ENCODE measurements at regions not wholly inside any gene's neighbourhood (a gene's known extent, or its start where the extent isn't known, plus 50 kb on each side); places are given as distances from the start of the nearest gene placed in this dataset.
"Not testable (repeated sequence)": the region's sequence is repeated elsewhere in the genome, so short reads cannot be mapped to it uniquely, and the experiment has no call there.

DNA sequence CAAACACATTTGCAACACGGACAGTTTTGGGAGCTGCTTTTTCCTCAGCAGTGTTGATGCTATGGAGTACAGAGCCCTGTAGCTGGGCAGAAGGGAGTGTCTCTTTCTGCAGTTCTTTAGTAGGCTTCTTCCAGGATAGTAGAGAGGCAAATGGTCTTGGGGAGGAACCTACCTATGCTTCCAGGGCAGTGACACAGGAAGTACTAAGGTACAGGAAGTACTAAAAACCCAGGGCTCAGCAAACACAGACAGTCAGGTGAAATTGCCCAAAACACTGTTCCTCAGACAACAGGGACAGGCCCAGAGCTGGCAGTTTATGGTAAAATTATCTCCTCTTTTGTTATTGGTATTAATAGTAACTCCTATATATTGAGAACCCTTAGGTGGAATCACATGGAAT is 217.6 kb downstream of the TTC8 start:
- POLR2A ChIA-PET = no interaction called here

GRCh38 chr14:89053303-89053702 is 228.9 kb downstream of the TTC8 start:
- POLR2A ChIA-PET = no interaction called here
- CTCF ChIA-PET = no interaction called here

More for the DNA sequence above, 217.6 kb downstream of the TTC8 start:
- CTCF ChIA-PET = no interaction called here

GRCh38 chr14:89056394-89056793 is 231.9 kb downstream of the TTC8 start:
- CTCF ChIA-PET = interaction anchor here (1.2 kb wide), 1 partner anchor 30 kb away, joined by 3 read pairs; no protein-coding TSS in a partner anchor
- POLR2A ChIA-PET = no interaction called here

GRCh38 chr14:89058697-89059096 is 234.2 kb downstream of the TTC8 start:
- POLR2A ChIA-PET = no interaction called here
- CTCF ChIA-PET = no interaction called here

- POLR2A ChIA-PET = no interaction called here
Measured at GRCh38 chr14:89060191-89060590, 235.7 kb downstream of the TTC8 start.

GRCh38 chr14:89061696-89062095 is 237.2 kb downstream of the TTC8 start:
- CTCF ChIA-PET = no interaction called here
- POLR2A ChIA-PET = no interaction called here

More at GRCh38 chr14:89060191-89060590, 235.7 kb downstream of the TTC8 start:
- CTCF ChIA-PET = interaction anchor here (1.0 kb wide), 1 partner anchor 19 kb away, joined by 3 read pairs; no protein-coding TSS in a partner anchor

DNA sequence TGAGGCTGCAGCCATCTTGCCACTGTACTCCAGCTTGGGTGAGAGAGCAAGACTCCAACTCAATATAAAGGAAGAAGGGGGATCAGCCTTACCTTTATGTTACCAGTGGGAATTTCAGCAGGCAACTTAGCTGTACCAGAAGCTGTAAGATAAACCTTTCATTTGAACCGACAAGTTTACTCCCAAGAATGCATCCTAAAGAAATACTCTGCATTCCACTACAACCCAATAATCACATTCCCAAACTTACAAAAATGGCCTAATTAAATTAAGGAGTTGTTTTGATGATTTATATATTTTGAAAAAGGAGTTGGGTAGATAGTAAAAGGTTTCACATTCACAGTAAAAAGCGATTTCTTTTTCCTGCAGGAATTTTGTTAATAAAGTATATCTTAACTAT is 241.4 kb downstream of the TTC8 start:
- ChIA-PET POLR2A (no interaction called here), CTCF (no interaction called here)

- ChIA-PET CTCF (no interaction called here), POLR2A (no interaction called here)
Measured at GRCh38 chr14:89067293-89067972, 243.0 kb downstream of the TTC8 start.

DNA sequence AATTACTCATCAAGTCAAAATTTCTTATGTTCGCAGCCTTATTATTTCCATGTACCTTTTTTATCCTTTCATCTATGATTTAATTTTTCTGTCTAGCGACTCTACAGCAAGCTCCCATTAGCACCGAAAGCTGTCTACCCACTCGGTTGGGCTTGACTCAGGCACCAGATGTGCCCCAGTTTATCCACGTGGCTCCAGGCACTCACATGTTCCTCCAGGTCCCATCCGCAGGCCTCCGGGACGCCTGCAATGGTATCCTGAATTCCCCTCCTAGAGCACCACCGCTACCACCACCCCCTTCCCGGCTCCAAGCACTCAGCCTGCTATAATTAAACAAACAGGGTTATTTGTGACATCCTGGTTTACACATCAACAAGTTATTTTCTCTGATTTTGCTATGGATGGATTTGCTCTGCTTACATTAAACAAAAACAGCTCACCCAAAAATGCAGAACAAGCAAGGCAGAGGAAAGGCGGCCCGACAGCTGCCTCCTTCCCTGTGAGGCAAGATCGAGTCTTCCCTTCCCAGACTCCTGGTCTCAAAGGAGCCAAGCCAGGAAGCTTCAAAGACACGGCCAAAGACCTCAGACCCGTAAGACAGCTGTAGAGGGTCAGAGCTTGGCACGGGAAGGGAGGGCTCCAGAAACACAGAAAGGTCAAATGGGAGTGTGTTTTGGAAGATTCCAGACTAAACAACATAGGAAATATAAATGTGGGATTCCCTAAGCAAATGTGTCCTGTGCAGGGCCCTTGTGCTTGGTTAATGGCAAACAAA is 253.8 kb downstream of the TTC8 start:
- ChIA-PET POLR2A (no interaction called here), CTCF (no interaction called here)

GRCh38 chr14:89085231-89085731 is 260.8 kb downstream of the TTC8 start:
- CTCF ChIA-PET = no interaction called here
- POLR2A ChIA-PET = no interaction called here

- POLR2A ChIA-PET = no interaction called here
- CTCF ChIA-PET = no interaction called here
Measured at GRCh38 chr14:89085737-89086382, 261.4 kb downstream of the TTC8 start.

DNA sequence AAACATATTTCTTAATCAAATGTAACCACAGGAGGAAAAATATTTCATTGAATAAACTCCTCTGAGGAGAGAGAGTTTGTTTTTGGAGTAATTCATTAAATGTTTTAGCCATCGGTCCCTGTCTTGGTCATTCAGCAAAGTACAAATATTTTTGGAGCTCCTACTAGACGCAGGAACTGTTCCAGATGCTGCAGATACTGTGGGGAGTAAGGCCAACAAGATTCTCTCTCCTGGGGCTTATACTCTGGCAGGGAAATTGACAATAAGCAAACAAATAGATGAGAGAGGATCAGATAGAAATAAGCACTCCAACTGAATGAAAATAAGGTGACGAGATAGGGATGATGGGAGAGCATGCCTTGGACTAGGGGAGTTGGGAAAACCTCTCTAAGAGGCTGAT is 264.1 kb downstream of the TTC8 start:
- CTCF ChIA-PET = no interaction called here
- POLR2A ChIA-PET = no interaction called here

DNA sequence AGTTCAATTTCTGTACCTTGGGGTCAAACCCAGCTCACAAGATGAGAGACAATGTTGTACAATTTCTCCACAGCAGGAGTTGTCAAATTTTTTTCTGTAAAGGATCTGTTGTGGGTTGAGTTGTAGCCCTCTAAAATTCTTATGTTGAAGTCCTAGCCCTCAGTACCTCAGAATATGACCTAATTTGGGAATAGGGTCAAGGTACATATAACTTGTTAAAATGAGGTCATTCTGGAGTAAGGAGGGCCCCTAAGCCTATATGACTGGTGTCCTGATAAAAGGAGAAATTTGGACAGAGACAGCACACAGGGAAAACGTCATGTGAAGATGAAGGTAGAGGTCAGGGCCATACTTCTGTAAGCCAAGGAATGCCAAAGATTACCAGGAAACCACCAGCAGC is 264.9 kb downstream of the TTC8 start:
- POLR2A ChIA-PET = no interaction called here
- CTCF ChIA-PET = no interaction called here

- CTCF ChIA-PET = no interaction called here
- POLR2A ChIA-PET = no interaction called here
Measured at GRCh38 chr14:89091781-89092180, 267.3 kb downstream of the TTC8 start.

DNA sequence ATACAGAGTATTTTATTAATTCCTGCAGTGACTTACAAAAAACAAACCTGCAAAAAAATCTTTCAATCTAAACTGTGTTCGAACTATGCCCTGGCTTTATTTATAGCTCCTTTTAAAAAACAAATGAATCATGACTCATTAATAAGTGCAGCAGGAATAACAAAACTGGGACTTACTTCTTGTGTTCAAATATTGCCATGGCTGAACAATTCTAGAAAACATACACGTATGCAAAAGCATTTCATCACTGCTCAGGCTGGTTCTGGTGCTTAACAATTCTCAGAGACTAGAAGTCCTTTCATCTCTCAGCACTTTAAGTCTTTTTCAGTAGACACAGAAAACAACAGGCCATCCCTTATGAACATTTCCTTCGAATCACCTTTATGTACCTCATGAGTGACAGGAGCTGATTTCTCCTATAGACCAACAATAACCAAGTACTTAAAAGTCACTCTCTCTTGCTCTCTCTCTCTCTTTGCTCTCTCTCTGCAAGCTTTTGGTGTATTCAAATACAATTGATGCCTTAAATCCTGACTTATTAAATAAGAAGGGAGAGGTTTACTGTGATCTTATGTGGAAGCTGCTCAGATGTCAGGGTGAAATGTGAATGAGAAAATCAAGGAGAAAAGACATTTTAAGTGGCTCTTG is 268.8 kb downstream of the TTC8 start:
- ChIA-PET POLR2A (no interaction called here), CTCF (no interaction called here)

DNA sequence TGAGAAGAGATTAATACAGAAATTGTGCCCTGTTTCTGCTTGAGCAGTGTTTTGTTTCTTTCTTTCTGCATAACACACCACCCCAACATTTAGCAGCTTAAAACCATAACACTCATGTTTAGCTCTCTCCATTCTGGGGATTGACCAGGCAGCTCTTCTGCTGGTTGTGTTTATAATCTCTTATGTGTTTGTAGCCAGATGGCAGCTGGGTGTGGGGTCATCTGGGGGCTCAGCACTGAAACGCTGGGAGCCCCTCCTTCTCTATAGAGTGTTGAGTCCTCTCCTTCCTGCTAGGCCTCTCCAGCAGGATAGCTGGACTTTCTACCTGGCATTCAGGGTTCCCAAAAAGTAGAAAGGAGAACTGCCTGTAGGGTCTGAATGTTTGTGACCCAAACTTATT is 270.6 kb downstream of the TTC8 start:
- POLR2A ChIA-PET = no interaction called here
- CTCF ChIA-PET = no interaction called here

DNA sequence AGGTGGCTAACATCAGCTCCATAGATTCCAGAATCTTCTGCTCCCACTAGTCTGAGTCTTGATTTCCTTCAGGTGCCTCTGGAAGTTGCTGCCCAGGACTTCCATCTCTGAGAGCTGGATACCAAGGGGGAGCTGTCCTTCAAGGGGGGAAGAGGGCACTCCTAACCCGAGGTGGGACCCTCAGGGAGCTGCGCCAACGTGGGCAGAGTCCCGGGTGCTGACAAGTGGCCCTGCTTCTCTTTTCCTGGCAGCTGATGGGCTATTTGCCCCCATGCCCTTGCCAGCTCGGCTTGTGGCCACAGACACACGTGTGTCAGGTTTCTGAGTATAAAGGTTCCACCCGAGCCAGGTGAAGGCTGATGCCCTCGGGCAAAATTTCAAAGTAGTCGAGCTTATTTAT is 272.5 kb downstream of the TTC8 start:
- ChIA-PET POLR2A (no interaction called here), CTCF (no interaction called here)

DNA sequence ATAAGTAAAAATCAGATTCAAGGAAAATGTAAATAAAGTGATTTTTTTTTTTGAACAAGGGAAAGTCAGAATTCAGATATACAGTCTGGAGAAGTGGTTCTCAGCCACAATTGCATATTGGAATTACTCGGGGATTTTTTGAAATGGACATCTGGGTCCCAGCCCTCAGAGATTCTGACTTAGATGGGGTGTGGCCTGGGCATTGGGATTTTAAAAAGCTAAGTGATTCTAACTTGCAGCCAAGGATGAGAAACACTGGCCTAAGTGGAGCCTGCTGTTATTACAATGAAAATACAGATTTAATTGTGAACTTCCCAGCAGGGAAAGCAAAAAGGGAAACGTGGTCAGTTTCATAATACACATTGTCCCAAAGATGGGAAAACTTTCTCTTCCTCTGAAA is 273.8 kb downstream of the TTC8 start:
- ChIA-PET CTCF (no interaction called here), POLR2A (no interaction called here)

- CTCF ChIA-PET = not testable (repeated sequence)
- POLR2A ChIA-PET = interaction anchor here (0.7 kb wide), 1 partner anchor 848 kb away, joined by 5 read pairs; no protein-coding TSS in a partner anchor
Measured at GRCh38 chr14:89104171-89104817, 279.8 kb downstream of the TTC8 start.

DNA sequence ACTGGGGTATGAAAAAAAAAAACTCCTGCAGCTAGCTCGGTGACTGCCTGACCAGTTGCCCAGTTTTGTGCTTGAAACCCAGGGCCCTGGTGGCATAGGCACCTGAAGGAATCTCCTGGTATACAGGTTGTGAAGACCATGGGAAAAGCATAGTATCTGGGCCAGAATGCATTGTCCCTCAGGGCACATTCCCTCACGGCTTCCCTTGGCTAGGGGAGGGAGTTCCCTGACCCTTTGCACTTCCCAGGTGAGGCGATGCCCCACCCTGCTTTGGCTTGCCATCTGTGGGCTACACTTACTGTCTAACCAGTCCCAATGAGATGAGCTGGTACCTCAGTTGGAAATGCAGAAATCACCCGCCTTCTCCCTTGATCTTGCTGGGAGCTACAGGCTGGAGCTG is 280.4 kb downstream of the TTC8 start:
- CTCF ChIA-PET = not testable (repeated sequence)
- POLR2A ChIA-PET = interaction anchor here (0.7 kb wide), 1 partner anchor 848 kb away, joined by 5 read pairs; no protein-coding TSS in a partner anchor
